ENCODE measurements at regions not wholly inside any gene's neighbourhood (a gene's known extent, or its start where the extent isn't known, plus 50 kb on each side); places are given as distances from the start of the nearest gene placed in this dataset.
"Not testable (repeated sequence)": the region's sequence is repeated elsewhere in the genome, so short reads cannot be mapped to it uniquely, and the experiment has no call there.

DNA sequence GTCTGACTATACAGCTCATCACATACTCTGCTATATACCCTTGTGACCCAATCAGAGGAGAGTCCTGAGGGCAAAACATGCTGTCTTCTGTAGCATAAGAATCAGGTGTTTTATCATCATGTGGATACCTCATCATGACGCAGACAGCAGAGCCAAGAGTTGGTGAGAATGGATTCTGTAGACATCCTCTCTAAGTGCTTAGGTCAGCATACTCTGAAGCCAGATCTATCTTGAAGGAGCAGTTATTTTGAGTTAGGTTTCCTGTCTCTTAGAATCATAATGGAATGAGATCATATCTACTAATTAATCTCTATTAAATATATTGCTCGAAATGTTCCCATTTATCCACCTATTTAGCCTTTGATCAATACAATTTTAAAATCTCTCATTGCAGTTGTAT is 190.2 kb upstream of the KCNH7 start:
- H3K9ac ChIP-seq (ENCODE audit: low read length), result no peak overlapping the region
- H3K9me3 ChIP-seq (ENCODE audit: insufficient read depth, low read length), result no peaks in the 10 kb centered on the region
- no peaks in the 10 kb centered on the region for H3K36me3 ChIP-seq (ENCODE audit: low read length)
- no peak for TF ChIP-seq EZH2phosphoT487 (conservative IDR thresholded peaks at IDR 0.05; ENCODE audit: low read length)
- TF ChIP-seq CTCF (IDR thresholded peaks at IDR 0.05; ENCODE audit: insufficient read depth, low read length, poor library complexity, severe bottlenecking), result no peak
- H3K9me2 ChIP-seq (replicated peaks; ENCODE audit: insufficient read depth, low read length), result no peaks in the 10 kb centered on the region
- H3K79me2 ChIP-seq (ENCODE audit: insufficient read depth, low read length), result no peaks in the 10 kb centered on the region
- H3K27me3 ChIP-seq (ENCODE audit: low read length), result no peaks in the 10 kb centered on the region
- no peak overlapping the region for H3K4me3 ChIP-seq (ENCODE audit: insufficient read depth, low read length, poor library complexity, severe bottlenecking)
- H2AFZ ChIP-seq (ENCODE audit: low read depth, low read length, severe bottlenecking), result no peak overlapping the region
- H3K27ac ChIP-seq (ENCODE audit: low read depth, low read length), result no peak overlapping the region
- H4K20me1 ChIP-seq (ENCODE audit: low read depth, low read length), result no peaks in the 10 kb centered on the region
- H3K4me2 ChIP-seq (ENCODE audit: low read depth, low read length, poor library complexity, severe bottlenecking), result no peak overlapping the region
- H3F3A ChIP-seq (ENCODE audit: insufficient read depth), result no peaks in the 10 kb centered on the region

DNA sequence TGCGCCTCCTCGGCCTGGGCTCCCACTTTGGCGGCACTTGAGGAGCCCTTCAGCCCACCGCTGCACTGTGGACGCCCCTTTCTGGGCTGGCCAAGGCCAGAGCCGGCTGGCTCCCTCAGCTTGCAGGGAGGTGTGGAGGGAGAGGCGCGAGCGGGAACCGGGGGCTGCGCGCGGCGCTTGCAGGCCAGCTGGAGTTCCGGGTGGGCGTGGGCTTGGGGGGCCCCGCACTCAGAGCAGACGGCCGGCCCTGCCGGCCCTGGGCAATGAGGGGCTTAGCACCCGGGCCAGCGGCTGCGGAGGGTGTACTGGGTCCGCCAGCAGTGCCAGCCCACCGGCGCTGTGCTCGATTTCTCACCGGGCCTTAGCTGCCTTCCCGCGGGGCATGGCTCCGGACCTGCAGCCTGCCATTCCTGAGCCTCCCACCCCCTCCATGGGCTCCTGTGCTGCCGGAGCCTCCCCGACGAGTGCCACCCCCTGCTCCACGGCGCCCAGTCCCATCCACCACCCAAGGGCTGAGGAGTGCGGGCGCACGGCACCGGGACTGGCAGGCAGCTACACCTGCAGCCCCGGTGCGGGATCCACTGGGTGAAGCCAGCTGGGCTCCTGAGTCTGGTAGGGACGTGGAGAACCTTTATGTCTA is 187.7 kb upstream of the KCNH7 start:
- not testable (repeated sequence) for H4K20me1 ChIP-seq (ENCODE audit: low read depth, low read length); H3K79me2 ChIP-seq (ENCODE audit: insufficient read depth, low read length); H3K9me2 ChIP-seq (replicated peaks; ENCODE audit: insufficient read depth, low read length); H2AFZ ChIP-seq (ENCODE audit: low read depth, low read length, severe bottlenecking); H3K27me3 ChIP-seq (ENCODE audit: low read length); H3K9ac ChIP-seq (ENCODE audit: low read length); H3K9me3 ChIP-seq (ENCODE audit: insufficient read depth, low read length); H3K36me3 ChIP-seq (ENCODE audit: low read length); H3F3A ChIP-seq (ENCODE audit: insufficient read depth); H3K4me3 ChIP-seq (ENCODE audit: insufficient read depth, low read length, poor library complexity, severe bottlenecking); H3K4me2 ChIP-seq (ENCODE audit: low read depth, low read length, poor library complexity, severe bottlenecking); H3K27ac ChIP-seq (ENCODE audit: low read depth, low read length)

- H3K4me2 ChIP-seq (ENCODE audit: low read depth, low read length, poor library complexity, severe bottlenecking); H3F3A ChIP-seq (ENCODE audit: insufficient read depth); H3K79me2 ChIP-seq (ENCODE audit: insufficient read depth, low read length); H3K4me3 ChIP-seq (ENCODE audit: insufficient read depth, low read length, poor library complexity, severe bottlenecking); H3K27ac ChIP-seq (ENCODE audit: low read depth, low read length); H4K20me1 ChIP-seq (ENCODE audit: low read depth, low read length); H3K9ac ChIP-seq (ENCODE audit: low read length); H3K36me3 ChIP-seq (ENCODE audit: low read length); H3K27me3 ChIP-seq (ENCODE audit: low read length); H3K9me2 ChIP-seq (replicated peaks; ENCODE audit: insufficient read depth, low read length); H3K9me3 ChIP-seq (ENCODE audit: insufficient read depth, low read length); H2AFZ ChIP-seq (ENCODE audit: low read depth, low read length, severe bottlenecking): not testable (repeated sequence)
Observed at GRCh38 chr2:163016882-163017281, 178.3 kb upstream of the KCNH7 start.

DNA sequence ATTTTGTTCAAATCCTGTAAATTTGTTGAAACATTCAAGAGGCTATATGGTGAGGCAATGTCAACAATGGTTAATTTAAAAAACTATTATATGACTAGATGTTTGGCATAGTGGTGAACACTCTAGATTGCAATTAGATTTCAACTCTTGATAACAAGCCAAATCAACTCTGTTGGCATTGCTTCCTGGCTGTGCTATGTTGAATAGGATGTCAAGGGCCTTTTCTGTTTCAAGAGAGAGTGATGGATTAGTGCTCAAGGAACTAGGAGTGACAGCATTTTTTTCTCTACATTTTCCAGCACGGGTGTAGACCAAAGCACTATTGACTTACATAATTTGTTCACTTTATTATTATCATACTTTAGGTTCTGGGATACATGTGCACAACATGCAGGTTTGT is 172.4 kb upstream of the KCNH7 start:
- no peak overlapping the region for H2AFZ ChIP-seq (ENCODE audit: low read depth, low read length, severe bottlenecking)
- no peaks in the 10 kb centered on the region for H3K9me2 ChIP-seq (replicated peaks; ENCODE audit: insufficient read depth, low read length)
- no peaks in the 10 kb centered on the region for H3K36me3 ChIP-seq (ENCODE audit: low read length)
- H3K9me3 ChIP-seq (ENCODE audit: insufficient read depth, low read length), result no peaks in the 10 kb centered on the region
- no peaks in the 10 kb centered on the region for H3F3A ChIP-seq (ENCODE audit: insufficient read depth)
- no peak overlapping the region for H3K9ac ChIP-seq (ENCODE audit: low read length)
- H3K4me3 ChIP-seq (ENCODE audit: insufficient read depth, low read length, poor library complexity, severe bottlenecking), result no peak overlapping the region
- H3K27me3 ChIP-seq (ENCODE audit: low read length), result no peaks in the 10 kb centered on the region
- H4K20me1 ChIP-seq (ENCODE audit: low read depth, low read length), result no peaks in the 10 kb centered on the region
- H3K27ac ChIP-seq (ENCODE audit: low read depth, low read length), result no peak overlapping the region
- TF ChIP-seq EZH2phosphoT487 (conservative IDR thresholded peaks at IDR 0.05; ENCODE audit: low read length) (no peak), CTCF (IDR thresholded peaks at IDR 0.05; ENCODE audit: insufficient read depth, low read length, poor library complexity, severe bottlenecking) (no peak)
- no peak overlapping the region for H3K4me2 ChIP-seq (ENCODE audit: low read depth, low read length, poor library complexity, severe bottlenecking)
- no peaks in the 10 kb centered on the region for H3K79me2 ChIP-seq (ENCODE audit: insufficient read depth, low read length)
